GM10266 (cell line): ENCODE measurements at regions not wholly inside any gene's neighbourhood (a gene's known extent, or its start where the extent isn't known, plus 50 kb on each side); places are given as distances from the start of the nearest gene placed in this dataset.

ENCODE experiments used
- DNase-seq: peaks from one replicate; pipeline ENCODE4 v3.0.0; 2012; ENCODE audit errors: extremely low spot score
- CTCF ChIP-seq: IDR thresholded peaks from 2 replicates; pipeline ENCODE4 v1.5.1; 2012; ENCODE audit warnings: mild to moderate bottlenecking, low read depth; ENCODE audit not compliant: control insufficient read depth, insufficient read depth; ENCODE audit errors: missing control alignments

- no peak for DNase-seq
- no peak for TF ChIP-seq CTCF
These were observed 115.4 kb upstream of the CNTLN start for GRCh38 chr9:17019398-17019797.

- no peak for DNase-seq
- TF ChIP-seq CTCF = no peak
These were observed 116.2 kb upstream of the CNTLN start for GRCh38 chr9:17018540-17019196.

GRCh38 chr9:17017931-17018491 is 116.8 kb upstream of the CNTLN start:
- no peak for TF ChIP-seq CTCF
- DNase-seq = no peak

- DNase-seq = no peak
- no peak for TF ChIP-seq CTCF
These were observed 120.9 kb upstream of the CNTLN start for GRCh38 chr9:17013891-17014290.

GRCh38 chr9:17013010-17013409 is 121.8 kb upstream of the CNTLN start:
- TF ChIP-seq CTCF = no peak
- DNase-seq = no peak

DNA sequence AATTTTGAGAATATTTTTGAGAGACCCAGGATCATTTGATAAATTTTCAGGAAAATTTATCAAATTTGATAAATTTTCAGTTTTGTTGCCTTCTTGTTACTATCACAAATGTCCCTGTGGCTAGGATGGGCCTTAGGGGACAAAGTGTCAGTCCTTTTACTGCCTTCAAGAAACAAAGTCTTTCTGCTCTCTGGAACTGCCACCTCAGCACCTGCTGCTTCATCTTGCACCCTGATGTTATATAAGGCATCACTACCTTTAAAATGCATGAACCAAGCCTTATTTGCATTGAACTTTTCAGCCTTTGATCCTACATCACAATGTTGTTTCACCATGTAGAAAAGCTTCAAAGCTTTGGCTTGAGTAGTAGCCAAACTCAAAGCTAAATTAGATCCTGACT is 123.0 kb upstream of the CNTLN start:
- no peak for TF ChIP-seq CTCF
- no peak for DNase-seq

DNA sequence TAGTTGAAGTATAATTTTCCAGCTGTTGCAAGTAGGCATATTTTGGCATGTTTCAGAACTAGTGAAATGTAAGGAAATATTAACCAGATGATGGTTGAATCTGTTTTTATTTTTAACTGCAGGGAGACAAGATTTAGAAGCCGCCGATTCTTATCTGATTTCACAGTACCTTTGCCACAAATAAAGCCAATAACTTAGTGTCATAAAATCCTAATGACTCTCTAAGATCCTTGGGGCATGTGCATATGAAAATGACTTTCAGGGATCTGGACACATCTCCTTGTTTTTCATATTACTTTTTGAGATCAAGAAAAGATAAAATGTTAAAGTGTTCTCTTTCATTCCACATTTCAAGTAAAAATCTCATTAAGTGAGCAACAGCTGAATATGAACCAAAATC is 125.8 kb upstream of the CNTLN start:
- no peak for TF ChIP-seq CTCF
- DNase-seq = no peak
